IPS DF 6.9 (cell line): ENCODE measurements at regions not wholly inside any gene's neighbourhood (a gene's known extent, or its start where the extent isn't known, plus 50 kb on each side); places are given as distances from the start of the nearest gene placed in this dataset.

ENCODE experiments used
- DNase-seq: peaks from one replicate; pipeline ENCODE4 v3.0.0-alpha.2; 2013; ENCODE audit warnings: low read depth, low spot score
- H3K27ac ChIP-seq: one replicate; pipeline ENCODE4 v1.5.1; 2013; ENCODE audit warnings: low read length, control low read depth
- H3K27me3 ChIP-seq: 2 replicates; pipeline ENCODE4 v1.6.1; 2013; ENCODE audit warnings: mild to moderate bottlenecking, low read length; ENCODE audit not compliant: control insufficient read depth, insufficient read depth
- H3K36me3 ChIP-seq: 2 replicates; pipeline ENCODE4 v1.6.1; 2013; ENCODE audit warnings: low read length; ENCODE audit not compliant: control insufficient read depth, insufficient read depth
- H3K4me1 ChIP-seq: 2 replicates; pipeline ENCODE4 v1.6.1; 2013; ENCODE audit warnings: low read length; ENCODE audit not compliant: control insufficient read depth, insufficient read depth
- H3K4me3 ChIP-seq: 2 replicates; pipeline ENCODE4 v1.5.1; 2013; ENCODE audit warnings: mild to moderate bottlenecking, low read length
- H3K9me3 ChIP-seq: 2 replicates; pipeline ENCODE4 v1.6.1; 2013; ENCODE audit warnings: low read length, inconsistent platforms; ENCODE audit not compliant: control insufficient read depth, insufficient read depth
- WGBS: extraction: QIAGEN DNeasy Blood & Tissue Kit; methylation state at CpG from one replicate; pipeline ENCODE4 v1.1.7; 2013; ENCODE audit warnings: mixed read lengths, missing lambda C conversion rate; ENCODE audit not compliant: insufficient read length, insufficient coverage; 5-methylcytosine and 5-hydroxymethylcytosine counted together

DNA sequence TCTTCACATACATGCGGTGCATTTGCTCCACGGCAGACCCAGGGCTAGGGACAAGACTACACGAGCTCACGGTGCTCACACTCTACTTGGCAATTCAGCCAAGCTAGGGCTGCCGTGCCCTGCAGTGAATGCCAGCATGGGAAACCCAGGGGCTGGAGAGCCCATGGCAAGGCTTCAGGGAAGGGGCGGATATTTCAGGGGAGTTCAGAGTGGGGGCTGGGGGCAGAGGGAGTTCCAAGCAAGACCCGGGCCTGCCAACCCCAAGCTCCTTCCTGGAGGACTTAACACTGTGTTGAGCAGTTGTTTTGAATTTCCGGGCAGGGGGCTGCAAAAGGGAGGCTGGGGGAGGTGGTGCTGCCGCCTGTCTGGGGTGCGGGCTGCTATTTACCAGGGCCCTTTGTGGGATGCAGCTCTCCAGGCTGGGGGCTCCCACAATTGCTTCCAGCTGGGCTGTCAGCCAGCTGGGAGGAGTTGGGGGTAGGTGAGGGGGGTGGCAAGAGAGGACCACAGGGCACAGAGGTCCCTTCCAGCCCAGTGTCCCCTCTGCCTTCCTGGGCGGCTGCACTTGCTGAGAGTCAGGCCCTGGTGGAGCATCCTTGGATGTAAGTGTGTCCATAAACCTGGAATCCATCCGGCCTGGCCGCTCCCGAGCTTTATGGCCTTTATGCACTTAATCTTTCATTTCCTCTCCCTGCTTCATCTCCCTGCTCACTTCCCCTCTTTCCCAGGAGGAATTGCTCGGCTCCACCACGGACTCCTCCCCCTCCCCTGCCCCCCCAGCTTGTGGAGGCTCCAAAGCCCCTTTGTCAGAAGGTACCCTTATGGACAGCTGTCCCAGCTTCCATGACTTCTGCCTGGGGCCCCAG, 55.8 kb upstream of the SSBP3 start:
- no peak overlapping the region for H3K27ac ChIP-seq
- H3K4me3 ChIP-seq: no peak overlapping the region
- H3K27me3 ChIP-seq: no peaks in the 10 kb centered on the region
- no peaks in the 10 kb centered on the region for H3K36me3 ChIP-seq
- no peak for DNase-seq
- no peaks in the 10 kb centered on the region for H3K9me3 ChIP-seq
- WGBS: no CpG with 5 or more reads among the region's 16 CpGs
- peaks cover 16% of the 10 kb centered on the region for H3K4me1 ChIP-seq

DNA sequence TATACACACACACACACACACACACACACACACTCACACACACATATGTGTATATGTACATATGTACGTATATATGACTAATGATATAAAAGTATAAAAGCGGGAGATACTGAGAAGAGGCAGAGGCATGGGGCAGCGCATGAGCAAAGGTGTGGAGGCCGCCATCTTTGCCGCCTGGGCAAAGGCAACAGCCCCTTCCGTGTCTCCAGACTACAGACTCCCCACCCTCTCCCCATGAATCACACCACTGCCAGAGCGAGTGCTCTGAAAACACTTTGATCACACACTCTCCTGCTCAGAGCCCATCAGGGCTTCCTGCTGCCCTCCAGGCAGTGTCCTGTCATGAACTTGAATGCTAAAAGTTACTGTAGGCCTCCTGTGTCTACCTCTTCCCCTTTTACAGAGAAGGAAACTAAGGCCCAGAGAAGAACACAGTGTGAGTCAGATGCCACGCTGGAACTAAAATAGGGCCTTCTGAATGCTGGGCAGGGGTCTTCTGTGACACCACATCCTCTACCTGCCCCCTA, 54.7 kb upstream of the SSBP3 start:
- no peak for DNase-seq
- Histone ChIP-seq H3K9me3 (no peaks in the 10 kb centered on the region), H3K27me3 (no peaks in the 10 kb centered on the region), H3K4me1 (peaks cover 16% of the 10 kb centered on the region), H3K36me3 (no peaks in the 10 kb centered on the region), H3K4me3 (no peak overlapping the region), H3K27ac (no peak overlapping the region)
- WGBS: no CpG with 5 or more reads among the region's 8 CpGs

DNA sequence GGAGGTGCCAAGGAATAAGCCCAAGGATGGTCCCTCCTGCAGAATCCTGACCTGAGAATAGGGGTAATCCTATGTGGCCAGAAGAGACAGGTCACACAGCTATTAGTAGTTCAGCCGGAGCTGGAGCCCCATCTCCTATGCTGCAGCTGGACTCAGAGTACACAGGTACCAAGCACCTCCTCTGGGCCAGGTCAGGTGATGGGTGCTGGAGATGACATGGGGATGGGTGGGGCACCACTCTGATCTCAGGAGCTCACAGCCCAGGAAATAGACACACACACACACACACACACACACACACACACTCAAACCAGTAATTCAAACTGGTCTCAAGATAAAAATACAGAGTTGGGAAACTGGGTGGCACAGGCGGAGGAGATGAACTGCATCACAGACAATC, 54.2 kb upstream of the SSBP3 start:
- H3K9me3 ChIP-seq: no peaks in the 10 kb centered on the region
- peaks cover 14% of the 10 kb centered on the region for H3K4me1 ChIP-seq
- no peak overlapping the region for H3K4me3 ChIP-seq
- H3K27ac ChIP-seq: no peak overlapping the region
- no CpG with 5 or more reads among the region's 2 CpGs for WGBS
- no peaks in the 10 kb centered on the region for H3K27me3 ChIP-seq
- no peaks in the 10 kb centered on the region for H3K36me3 ChIP-seq
- DNase-seq: no peak

DNA sequence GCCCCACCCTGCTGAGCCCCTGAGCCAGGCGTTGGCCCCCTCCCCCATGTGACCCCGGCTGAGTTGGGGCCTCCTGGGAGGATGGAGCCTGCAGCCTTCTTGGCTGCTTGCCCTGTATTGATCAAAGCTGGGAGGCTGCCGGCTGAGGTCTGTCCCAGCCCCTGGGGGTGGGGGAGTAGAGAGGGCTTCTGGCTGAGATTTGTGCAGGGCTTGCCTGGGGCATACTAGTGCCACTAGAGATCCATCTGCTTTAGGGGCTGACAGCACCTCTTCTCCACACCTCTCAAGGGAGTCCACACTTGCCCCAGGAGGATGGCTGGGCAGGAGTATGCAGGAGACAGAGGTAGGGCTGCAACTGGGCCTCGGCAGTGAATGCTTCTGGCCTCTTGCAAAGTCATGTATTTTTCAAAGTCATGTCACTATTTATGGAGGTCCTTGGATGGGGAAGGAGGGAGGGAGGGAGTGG, 53.6 kb upstream of the SSBP3 start:
- DNase-seq: no peak
- WGBS: no CpG with 5 or more reads among the region's 4 CpGs
- H3K4me3 ChIP-seq: no peak overlapping the region
- no peak overlapping the region for H3K27ac ChIP-seq
- no peaks in the 10 kb centered on the region for H3K27me3 ChIP-seq
- no peaks in the 10 kb centered on the region for H3K36me3 ChIP-seq
- peaks cover 14% of the 10 kb centered on the region for H3K4me1 ChIP-seq
- H3K9me3 ChIP-seq: no peaks in the 10 kb centered on the region

DNA sequence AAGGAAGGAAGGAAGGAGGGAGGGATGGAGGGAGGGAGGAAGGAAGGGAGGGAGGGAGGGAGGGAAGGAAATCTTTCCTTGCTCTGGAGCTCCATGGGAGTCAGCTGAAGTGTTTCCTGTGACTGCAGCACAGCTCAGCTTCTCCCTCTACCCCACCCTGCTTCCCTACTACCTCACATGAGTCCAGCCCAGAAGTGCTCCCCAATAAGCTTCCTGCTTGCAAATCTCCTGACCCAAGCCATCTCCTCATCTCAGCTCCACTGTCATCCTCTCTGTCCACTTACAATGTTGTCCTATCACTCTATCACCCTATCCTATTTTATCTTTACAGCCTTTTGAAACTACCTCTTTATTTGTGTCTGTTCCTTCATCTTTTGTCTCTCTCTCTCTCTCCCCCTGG, 52.9 kb upstream of the SSBP3 start:
- Histone ChIP-seq H3K4me1 (peaks cover 13% of the 10 kb centered on the region), H3K36me3 (no peaks in the 10 kb centered on the region), H3K4me3 (no peak overlapping the region), H3K27me3 (no peaks in the 10 kb centered on the region), H3K9me3 (no peaks in the 10 kb centered on the region), H3K27ac (no peak overlapping the region)
- DNase-seq: no peak

GRCh38 chr1:54456921-54457529, 50.8 kb upstream of the SSBP3 start:
- no CpG with 5 or more reads among the region's 6 CpGs for WGBS
- Histone ChIP-seq H3K9me3 (no peaks in the 10 kb centered on the region), H3K27ac (no peak overlapping the region), H3K27me3 (no peaks in the 10 kb centered on the region), H3K36me3 (no peaks in the 10 kb centered on the region), H3K4me1 (peaks cover 3% of the 10 kb centered on the region), H3K4me3 (no peak overlapping the region)
- DNase-seq: no peak

- WGBS: no CpG with 5 or more reads among the region's 3 CpGs
- Histone ChIP-seq H3K27me3 (no peaks in the 10 kb centered on the region), H3K36me3 (no peaks in the 10 kb centered on the region), H3K27ac (no peak overlapping the region), H3K4me3 (no peak overlapping the region), H3K9me3 (no peaks in the 10 kb centered on the region), H3K4me1 (0 out of 2 replicates have a peak, but pooled peaks cover 1% of the 10 kb centered on the region)
- DNase-seq: no peak
These were observed 50.2 kb upstream of the SSBP3 start for GRCh38 chr1:54456361-54456760.
